Activated T-cell treated with anti-CD3 and anti-CD28 coated beads for 1 hour (primary cell): ENCODE measurements at regions not wholly inside any gene's neighbourhood (a gene's known extent, or its start where the extent isn't known, plus 50 kb on each side); places are given as distances from the start of the nearest gene placed in this dataset.
"Not testable (repeated sequence)": the region's sequence is repeated elsewhere in the genome, so short reads cannot be mapped to it uniquely, and the experiment has no call there.

Experiments used
- DNase-seq: peaks from one replicate; pipeline ENCODE4 v3.0.0-alpha.2; 2020; ENCODE audit warnings: low read depth

DNA sequence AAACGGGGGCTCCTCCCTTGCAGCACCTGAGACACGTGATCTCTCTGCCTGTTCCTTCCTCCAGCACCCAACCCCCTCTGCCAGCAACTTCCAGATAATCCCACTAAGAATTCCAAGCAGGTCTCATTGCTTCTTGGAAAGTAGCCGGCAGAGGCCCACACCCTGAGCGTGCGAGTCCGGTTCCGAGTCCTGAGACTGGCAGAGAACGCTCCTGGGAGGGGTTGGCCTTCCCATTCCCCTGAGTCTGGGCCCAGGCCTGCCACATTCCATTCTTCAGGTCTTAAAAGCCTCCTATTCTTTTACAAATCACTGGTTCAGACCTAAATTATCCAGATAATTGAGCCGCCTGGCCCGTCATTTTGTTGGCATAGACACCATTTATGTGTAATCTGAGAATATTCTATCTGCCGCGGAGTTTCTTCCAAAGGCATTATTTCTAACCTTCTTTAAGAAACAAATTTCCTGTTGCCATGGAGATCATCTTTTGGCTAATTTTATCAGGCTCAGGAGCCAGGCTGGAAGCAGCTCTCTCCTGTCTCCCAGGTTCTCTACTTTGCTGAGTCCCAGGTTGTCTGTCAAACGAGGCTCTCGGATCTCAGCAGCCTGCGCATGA lies 165.4 kb downstream of the MYCN start:
- DNase-seq: no peak

DNA sequence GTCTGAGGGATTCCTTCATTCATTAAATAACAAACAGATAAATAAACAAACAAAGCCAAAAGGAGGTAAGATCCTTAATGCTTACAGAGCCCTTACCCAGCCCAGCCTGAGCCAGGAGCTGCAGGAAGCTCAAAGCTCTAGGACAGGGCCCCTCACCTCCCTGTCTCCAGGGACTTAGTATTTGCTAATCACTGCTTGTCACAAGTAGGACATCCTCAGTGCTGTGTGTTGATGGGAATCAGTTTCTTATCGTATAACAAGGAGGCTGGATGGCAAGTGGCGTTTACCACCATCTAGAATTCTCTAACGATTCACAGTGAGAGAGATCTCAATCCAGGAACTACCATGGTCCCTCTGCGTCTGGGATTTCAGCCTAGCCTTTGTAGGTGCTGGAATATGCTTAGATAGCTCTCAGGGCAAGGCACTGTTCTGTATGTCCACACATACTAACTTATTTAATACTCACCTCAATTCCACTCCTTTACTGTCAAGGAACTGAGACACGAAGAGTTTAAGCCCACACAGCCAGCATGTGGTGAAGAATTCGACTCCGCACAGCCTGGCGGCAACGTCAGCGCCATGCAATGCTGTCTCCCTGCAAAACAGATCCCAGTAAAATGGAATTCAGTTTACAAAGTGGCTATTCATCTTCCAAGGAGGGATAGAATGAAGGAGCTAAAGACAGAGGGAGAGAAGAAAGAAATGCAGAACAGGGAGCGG lies 164.8 kb downstream of the MYCN start:
- no peak for DNase-seq

DNA sequence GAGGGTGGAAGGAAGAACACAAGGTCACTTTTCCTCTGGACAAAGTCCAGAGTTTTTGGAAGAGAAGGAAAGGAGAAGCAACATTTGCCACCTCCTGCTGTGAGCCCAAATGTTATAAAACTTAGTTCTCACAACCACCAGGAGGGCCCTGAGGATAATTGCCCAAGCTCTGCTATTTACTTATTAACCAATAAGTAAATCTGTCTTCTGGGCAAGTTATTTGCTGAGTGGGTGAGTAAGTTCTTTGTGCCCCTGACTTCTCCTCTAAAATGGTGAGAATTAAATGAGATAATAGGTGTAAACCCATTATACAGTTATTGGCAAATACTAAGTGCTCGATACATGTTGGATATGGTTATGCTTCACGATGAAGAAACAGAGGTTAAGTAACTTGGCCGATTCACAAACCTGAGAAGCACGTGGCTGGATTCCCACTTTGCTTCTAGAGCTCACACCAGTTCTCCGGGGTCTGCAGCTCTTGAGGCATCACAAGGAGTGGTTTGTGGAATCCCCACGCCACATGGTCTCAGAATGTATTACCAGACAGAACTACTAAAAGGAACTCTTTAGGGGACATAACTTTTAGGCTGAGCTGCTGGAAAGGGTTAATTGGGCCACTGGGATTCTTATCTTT lies 164.1 kb downstream of the MYCN start:
- DNase-seq: no peak

DNA sequence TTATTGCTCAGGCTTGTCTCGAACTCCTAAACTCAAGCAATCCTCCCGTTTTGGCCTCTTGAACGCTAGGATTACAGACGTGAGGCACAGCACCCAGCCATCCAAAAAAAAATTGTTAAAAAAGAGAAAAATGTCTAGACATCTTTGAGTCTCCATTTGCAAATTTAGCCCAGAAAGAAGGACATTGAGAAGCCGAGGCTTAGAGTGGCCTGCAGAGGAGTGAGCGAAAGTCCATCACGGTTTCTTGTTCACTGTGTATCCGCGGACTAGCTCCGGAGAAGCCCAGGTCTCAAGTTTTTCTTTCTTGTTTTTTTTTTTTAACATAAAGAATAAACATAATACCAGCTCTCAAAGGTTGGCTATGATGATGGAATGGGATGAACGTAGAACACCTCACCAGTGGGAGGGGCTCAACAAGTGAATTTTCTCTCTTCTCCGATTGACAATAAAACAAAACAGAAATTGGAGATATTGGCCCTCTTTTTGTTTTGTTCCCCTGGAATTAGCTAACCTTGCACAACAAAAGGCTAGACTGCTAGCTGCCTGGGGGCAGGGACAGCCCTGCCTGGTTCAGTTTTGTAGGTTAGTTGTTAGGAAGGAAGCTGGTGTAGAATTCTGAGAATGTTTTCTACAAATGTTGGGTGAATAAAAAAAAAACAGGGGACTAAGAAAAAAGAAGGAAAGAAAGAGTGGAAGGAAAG lies 163.4 kb downstream of the MYCN start:
- DNase-seq: no peak

DNA sequence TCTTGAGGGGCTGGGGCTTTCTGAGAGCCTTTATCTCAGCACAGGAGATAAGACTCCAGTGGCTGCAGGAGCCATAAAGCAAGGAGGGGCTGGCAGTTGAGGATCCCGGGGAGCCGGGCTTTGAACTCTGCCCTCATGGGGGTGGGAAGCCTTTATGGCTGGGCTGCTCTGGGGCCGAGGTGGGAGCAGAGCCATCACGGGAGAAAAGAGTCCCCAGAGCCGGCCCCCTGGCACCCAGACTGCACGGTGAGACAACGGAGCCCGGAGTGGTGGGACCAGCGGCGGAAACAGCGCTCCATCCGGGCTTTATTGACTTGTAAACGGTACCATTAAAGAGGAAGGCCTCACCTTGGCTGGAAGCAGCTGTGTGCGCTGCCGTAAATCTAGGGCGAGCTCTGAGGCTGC lies 162.6 kb downstream of the MYCN start:
- no peak for DNase-seq

DNA sequence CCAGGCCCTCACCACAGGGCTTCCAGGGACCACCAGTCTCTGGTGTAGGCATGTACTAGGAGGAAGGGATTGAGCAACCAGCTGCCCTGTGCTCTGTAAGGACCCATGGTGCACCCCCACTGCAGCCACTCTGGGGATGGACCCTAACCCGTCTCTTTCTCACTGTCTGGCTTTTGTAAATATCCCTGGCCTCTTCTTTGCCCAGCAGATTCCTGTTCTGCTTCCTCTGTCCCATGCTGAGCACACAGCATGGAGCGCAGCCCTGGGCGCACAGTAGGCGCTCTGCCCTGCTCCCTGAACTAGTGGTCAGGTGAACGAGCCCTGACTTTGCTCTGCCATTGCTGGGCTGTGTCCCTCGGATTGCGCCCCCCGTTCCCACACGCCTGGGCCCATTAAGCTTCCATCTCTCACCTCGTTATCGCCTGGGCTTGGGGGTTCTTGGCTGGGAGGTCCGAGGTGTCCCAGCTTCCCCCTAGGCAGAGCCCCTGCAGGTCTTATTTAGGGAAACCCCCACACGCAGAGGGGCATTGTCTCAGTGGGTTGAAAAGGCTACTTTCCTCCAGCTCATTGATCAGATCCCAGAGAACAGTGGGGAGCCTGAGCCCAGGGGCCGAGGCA lies 162.1 kb downstream of the MYCN start:
- no peak for DNase-seq

DNA sequence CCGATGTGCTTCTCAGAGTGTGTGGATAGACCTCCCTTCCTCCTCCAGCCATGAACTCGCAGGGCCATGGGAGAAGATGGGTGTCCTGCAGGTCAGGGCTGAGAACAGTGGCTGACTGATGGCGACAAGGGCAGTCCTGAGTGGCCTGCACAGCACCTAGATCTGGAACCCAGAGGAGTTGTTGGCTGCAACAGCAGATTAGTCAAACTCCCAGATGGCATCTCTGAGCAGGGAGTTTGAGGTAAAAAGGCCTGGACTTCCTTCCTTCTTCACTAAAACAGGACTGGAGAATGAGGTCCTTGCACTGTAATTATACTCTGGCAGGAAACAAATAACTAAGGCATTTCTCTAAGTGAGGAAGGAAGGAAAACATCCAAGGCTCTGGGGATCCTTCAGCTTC lies 160.8 kb downstream of the MYCN start:
- no peak for DNase-seq

DNA sequence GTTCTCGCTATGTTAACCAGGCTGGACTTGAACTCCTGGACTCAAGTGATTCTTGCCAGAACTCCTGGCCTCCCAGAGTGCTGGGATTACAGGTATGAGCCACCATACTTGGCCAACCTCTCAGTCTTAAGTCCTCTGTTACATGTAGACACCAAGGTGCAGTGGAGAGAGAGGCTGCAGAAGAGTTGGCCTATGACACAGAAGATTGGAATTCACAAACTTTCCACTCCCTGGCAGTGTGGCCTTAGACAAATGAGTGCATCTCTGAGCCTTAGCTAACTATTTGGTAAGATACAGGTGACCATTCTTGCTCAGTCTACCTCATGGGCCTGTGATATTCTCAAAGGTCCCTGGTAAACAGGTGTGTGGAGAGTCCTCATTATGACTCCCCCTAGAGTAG lies 159.7 kb downstream of the MYCN start:
- DNase-seq: no peak

DNA sequence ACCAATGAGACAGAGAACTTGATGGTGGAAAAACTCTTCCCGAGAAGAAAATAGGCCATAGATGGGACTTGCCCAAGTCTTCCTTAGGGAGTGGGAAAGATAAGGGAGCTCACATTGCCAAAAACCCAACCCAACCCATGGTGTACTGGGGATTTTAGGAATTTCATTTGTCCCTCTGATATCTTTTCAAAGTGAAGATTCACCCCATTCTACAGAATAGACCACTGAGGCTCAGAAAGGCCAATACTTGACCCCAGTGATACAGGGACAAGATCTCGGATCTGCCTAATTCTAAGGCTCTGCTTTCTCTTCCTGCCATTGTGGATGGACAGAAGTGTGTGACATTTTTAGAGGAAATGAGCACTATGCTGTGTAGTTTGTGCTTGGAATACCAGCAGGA lies 159.0 kb downstream of the MYCN start:
- DNase-seq: no peak

DNA sequence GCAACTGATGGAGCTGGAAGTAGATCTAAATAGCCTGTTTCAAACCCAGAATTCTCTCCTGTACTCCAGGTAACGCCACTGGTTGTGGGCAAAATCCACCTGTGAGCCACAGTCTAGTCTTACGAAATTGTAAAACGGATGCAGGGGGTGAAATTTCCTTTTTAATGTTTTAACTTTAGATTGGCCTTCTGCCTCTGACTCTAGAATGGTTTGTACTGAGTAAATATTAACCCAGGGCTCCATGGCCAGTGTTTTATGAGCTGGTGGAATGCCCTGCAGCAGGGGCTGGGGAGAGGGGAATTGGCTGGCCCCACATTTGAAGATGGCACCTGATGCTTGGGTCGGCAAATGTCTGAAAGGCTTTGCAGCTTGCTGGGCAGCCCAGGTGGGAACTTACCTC lies 156.6 kb downstream of the MYCN start:
- no peak for DNase-seq

DNA sequence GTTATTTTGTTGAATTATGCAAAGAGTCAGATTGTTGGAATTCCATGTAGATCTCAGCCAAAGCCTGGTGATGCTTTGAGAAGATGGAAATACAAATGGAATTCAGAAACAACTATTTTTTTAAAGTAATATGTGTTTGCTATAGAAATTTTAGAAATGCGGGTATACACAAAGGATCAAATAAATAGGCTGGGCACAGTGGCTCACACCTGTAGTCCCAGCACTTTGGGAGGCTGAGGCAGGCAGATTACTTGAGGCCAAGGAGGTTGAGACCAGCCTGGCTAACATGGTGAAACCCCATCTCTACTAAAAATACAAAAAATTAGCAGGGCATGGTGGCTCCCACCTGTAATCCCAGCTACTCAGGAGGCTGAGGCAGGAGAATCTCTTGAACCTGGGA lies 155.1 kb downstream of the MYCN start:
- DNase-seq: not testable (repeated sequence)

DNA sequence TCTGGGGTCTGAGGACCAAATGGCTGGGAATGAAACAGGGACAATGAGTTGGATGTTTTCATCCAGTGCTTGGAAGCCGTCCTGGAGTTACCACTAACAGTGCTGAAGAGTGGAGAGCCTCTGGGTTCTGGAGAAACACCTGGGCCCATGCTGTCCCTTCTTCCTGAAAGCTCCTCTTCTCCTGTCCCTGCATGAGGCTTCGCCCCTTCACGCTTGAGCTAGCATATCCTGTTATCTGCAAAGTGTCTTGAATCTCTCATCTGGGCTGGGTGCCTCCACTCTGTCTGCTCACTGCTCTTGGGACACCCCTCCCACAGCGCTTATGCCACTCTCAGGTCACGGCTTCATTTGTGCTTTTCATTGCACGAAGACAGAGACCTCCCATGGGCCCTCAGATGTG lies 154.5 kb downstream of the MYCN start:
- DNase-seq: no peak

DNA sequence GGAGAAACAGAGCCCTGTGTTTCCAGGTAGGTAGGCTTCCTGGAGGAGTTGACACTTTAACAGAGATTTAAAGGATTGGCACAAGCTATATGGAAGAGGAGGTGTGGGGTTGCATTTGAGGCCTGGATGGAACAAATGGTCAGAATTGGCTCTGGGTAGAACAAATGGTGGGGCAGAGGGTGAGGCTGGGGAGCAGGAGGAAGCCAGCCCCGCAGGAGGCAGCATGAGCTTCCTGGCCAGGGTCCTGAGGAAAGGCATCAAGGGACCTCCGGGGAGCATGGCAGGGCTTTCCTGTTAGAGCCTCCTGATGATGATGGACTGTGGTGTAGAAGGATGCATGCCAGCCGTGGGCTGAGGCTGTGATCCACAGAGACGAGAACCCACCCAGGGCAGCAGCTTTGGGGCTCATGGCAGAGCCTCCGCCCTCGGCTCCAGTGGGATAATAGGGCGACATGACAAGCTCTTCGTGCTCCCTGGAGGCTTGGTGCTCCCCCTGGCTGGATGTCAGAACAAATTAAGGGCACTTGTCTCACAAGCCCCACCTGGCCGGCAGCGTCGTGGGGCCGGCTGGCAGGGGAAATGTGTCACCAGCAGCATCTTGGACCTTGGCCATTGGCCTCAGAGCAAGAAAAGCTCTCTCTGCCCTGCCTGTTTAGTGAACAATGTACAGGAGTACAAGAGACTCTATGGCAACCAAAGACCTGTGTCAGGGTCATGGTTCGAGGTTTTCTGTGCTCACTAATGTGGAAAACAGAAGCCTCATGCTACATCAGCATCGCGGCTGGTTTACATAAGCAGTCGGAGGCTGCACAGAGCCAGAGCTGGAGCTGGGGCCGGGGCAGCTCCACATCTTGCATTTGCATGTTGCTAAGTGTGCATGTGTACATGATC lies 153.5 kb downstream of the MYCN start:
- no peak for DNase-seq

DNA sequence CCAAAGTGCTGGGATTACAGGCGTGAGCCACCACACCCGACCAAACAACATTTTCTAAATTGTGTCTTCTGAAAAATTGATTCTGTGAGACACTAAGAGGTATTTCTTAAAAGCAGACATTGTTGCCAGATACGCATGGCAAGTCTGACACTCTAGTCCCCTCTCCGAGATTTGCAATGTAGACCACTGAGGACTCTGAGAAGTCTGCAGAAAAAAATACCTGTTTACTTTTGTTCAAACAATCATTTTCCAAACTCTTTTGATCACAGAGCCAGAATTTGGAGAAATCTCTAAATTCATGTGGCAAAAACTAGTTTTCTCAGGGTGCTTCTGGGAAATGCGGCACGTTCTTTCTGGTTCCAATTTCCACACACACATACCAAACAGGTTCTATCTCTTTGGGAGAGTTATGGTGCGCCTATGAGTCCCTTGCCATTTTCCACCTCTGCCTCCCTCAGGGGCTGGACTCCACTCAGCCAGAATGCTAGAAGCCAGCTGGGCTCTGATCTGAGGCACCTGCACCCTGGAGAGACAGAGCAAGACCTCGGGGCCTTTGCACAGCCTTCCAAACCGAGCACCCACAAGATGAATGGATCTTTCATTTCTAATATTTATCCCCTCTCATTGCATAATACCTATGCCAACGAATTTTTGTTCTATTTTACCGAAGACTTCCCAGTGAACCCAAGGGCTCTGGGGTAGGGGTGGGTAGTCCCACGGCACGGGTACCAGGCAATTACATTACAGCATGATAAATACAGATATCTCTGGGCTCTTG lies 152.7 kb downstream of the MYCN start:
- DNase-seq: no peak

DNA sequence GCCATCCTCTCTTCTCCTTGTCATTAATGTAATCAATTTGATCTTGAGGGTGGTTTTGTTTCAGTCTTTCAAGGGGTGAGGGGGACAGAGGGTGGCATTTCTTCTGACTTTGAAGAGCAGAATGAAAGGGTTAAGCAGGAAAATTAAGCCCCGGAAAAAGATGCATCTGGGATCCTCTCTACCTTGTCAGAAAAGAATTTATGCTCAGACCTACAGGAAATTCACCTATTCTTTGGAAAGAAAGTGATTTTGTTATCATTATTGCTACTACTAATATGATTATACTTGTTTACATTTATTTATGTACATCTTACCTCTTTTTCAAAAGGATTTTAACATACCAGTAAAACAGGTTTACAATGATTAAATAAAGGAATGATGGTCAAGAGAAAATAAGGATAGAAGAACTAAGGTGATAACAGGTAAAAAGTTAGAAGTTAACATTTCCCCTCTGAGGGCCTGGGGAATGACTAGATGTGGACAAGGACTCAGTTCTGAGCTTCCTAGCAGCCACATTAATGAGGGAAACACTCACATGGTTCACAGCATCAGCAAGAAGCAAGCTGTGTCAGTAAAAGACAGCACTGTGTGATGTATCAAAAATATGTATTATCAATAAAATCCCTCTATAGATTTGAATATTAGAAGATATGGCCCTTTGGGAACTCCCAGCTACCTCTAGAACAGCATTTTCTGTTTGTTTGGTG lies 151.4 kb downstream of the MYCN start:
- no peak for DNase-seq

DNA sequence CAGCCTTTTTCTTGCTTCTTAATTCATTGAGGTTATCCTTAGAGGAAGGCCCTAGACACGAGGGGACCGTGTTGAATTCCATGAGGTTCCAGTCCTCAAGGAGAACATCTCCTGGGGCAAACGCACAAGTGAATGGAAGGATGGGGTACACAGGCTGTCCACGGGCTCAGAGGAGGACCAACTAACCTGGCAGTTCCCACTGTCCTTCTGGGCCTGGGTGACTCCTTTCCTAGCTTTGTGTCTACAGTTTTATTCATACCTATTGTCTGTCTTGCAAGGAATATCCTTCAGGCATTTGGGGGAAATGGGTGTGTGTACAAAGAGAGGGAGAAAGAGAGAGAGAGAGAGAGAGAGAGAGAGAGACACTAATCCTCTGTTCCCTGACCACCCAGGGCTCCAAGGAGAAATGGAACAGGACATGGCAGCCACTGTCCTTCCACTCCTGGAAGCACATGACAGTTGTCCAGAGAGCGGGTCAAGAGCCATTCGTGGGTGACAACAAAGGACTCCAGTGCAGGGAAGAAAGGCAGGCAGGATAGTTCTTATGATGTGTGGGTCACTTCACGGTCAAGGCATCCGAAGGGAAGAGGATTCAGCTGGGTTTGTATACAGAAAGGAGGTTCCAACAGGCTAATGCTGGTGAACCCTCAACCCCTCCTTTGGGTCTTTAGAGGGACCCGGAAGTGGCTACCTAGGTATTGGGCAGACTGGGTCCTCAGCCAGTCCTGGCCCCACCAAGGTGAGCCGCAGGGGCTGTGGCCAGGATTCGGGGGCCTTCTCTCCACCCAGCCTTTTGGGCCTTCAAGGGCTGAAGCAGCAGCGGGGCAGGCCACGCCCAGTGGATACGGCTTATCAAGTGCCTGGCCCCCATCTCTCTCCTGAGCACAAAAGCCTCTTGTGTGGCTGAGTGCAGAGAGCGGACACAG lies 150.6 kb downstream of the MYCN start:
- DNase-seq: no peak

DNA sequence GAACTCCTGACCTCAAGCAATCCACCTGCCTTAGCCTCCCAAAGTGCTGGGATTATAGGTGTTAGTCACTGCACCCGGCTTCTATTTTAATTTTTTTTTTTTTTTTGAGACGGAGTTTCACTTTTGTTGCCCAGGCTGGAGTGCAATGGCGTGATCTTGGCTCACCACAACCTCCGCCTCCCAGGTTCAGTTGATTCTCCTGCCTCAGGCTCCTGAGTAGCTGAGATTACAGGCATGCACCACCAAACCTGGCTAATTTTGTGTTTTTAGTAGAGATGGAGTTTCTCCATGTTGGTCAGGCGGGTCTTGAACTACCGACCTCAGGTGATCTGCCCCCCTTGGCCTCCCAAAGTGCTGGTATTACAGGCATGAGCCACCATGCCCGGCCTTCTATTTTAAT lies 149.1 kb downstream of the MYCN start:
- DNase-seq: not testable (repeated sequence)

DNA sequence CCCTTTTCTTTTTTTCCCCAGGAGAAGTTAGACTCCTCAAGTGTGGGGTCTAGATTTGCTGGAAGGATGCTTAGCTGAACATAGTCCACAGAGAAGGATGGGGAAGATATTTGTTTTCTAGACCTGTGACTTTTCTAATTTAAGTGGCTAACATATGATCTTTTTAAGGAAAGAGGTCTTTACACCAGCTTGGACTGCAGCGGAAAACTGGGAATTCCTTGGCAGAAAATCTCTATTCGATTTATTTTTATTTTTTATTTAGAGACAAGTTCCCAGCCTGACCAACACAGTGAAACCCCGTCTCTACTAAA lies 148.4 kb downstream of the MYCN start:
- DNase-seq: no peak
